GM23338 (cell line): ENCODE measurements at regions not wholly inside any gene's neighbourhood (a gene's known extent, or its start where the extent isn't known, plus 50 kb on each side); places are given as distances from the start of the nearest gene placed in this dataset.

Experiments used
- ATAC-seq: fragments of 200-7000 bp; cut with Tn5 transposase; 3 replicates; pipeline ENCODE4 v1.9.1; 2020
- DNase-seq: peaks from one replicate; pipeline ENCODE4 v3.0.0-alpha.2; 2015; ENCODE audit warnings: low spot score
- H2AFZ ChIP-seq: fragments of 200-600 bp; sonication (generic); 2 replicates; pipeline ENCODE4 v1.8.0; 2016; ENCODE audit warnings: antibody characterized with exemption, mild to moderate bottlenecking, moderate library complexity
- H3F3A ChIP-seq: fragments of 200-600 bp; sonication (generic); replicated peaks from 2 replicates; pipeline ENCODE4 v1.8.0; 2017; ENCODE audit warnings: antibody characterized with exemption, mixed run types, low read depth
- H3K27ac ChIP-seq: fragments of 200-600 bp; sonication (generic); 2 replicates; pipeline ENCODE4 v1.6.1; 2016; ENCODE audit warnings: low read depth
- H3K27me3 ChIP-seq: fragments of 200-600 bp; sonication (generic); 2 replicates; pipeline ENCODE4 v1.8.0; 2016; ENCODE audit warnings: mild to moderate bottlenecking, mixed run types, moderate library complexity; ENCODE audit not compliant: insufficient read depth
- H3K36me3 ChIP-seq: fragments of 200-600 bp; sonication (generic); 2 replicates; pipeline ENCODE4 v1.8.0; 2016; ENCODE audit warnings: mild to moderate bottlenecking; ENCODE audit not compliant: insufficient read depth
- H3K4me1 ChIP-seq: fragments of 200-600 bp; sonication (generic); 2 replicates; pipeline ENCODE4 v1.8.0; 2016; ENCODE audit warnings: mild to moderate bottlenecking, moderate library complexity; ENCODE audit not compliant: insufficient read depth
- H3K4me2 ChIP-seq: fragments of 200-600 bp; sonication (generic); 2 replicates; pipeline ENCODE4 v1.7.1; 2017; ENCODE audit warnings: mixed run types
- H3K4me3 ChIP-seq: fragments of 200-600 bp; sonication (generic); 2 replicates; pipeline ENCODE4 v1.6.1; 2016; ENCODE audit warnings: mixed run types
- H3K79me2 ChIP-seq: fragments of 200-600 bp; sonication (generic); replicated peaks from 2 replicates; pipeline ENCODE4 v1.8.0; 2017; ENCODE audit warnings: mild to moderate bottlenecking; ENCODE audit not compliant: insufficient read depth
- H3K9me2 ChIP-seq: fragments of 200-600 bp; sonication (generic); 2 replicates; pipeline ENCODE4 v1.8.0; 2017; ENCODE audit not compliant: insufficient read depth
- H4K20me1 ChIP-seq: fragments of 200-600 bp; sonication (generic); replicated peaks from 2 replicates; pipeline ENCODE4 v1.8.0; 2017; ENCODE audit warnings: mild to moderate bottlenecking; ENCODE audit not compliant: insufficient read depth
- H3K27ac Mint-ChIP-seq: 2 replicates; pipeline ENCODE4 v1.8.0; 2020; ENCODE audit warnings: inconsistent platforms, mild to moderate bottlenecking, moderate library complexity, mixed read lengths
- H3K27me3 Mint-ChIP-seq: 3 replicates; pipeline ENCODE4 v1.8.0; 2022; ENCODE audit warnings: low read depth, mild to moderate bottlenecking, moderate library complexity, mixed read lengths, inconsistent platforms; ENCODE audit not compliant: insufficient read depth, poor library complexity
- H3K36me3 Mint-ChIP-seq: 3 replicates; pipeline ENCODE4 v1.8.0; 2021; ENCODE audit warnings: low read depth, mild to moderate bottlenecking, inconsistent platforms, moderate library complexity, mixed read lengths
- H3K4me1 Mint-ChIP-seq: 3 replicates; pipeline ENCODE4 v1.8.0; 2020; ENCODE audit warnings: mild to moderate bottlenecking, inconsistent platforms, mixed read lengths
- H3K4me3 Mint-ChIP-seq: 3 replicates; pipeline ENCODE4 v1.8.0; 2021; ENCODE audit warnings: moderate library complexity, mild to moderate bottlenecking, inconsistent platforms, mixed read lengths
- H3K9me3 Mint-ChIP-seq: 3 replicates; pipeline ENCODE4 v1.8.0; 2020; ENCODE audit warnings: moderate library complexity, mild to moderate bottlenecking, inconsistent platforms, mixed read lengths
- CREB1 ChIP-seq: fragments of 250-450 bp; sonication (Bioruptor Pico); IDR thresholded peaks from 2 replicates; pipeline ENCODE4 v1.5.0; 2020; ENCODE audit warnings: low read depth, mild to moderate bottlenecking, moderate library complexity
- ETS1 ChIP-seq: IDR thresholded peaks from 2 replicates; pipeline ENCODE4 v1.6.1; 2016; ENCODE audit warnings: antibody characterized with exemption
- EZH2 ChIP-seq: fragments of 200-600 bp; sonication (generic); IDR thresholded peaks from one replicate; pipeline ENCODE4 v1.8.0; 2017; ENCODE audit warnings: antibody characterized with exemption, mild to moderate bottlenecking, low read depth; ENCODE audit not compliant: unreplicated experiment
- EZH2phosphoT487 ChIP-seq: fragments of 200-600 bp; sonication (generic); IDR thresholded peaks from one replicate; pipeline ENCODE4 v1.8.1; 2018; ENCODE audit warnings: antibody characterized with exemption; ENCODE audit not compliant: unreplicated experiment
- NANOG ChIP-seq: IDR thresholded peaks from 2 replicates; pipeline ENCODE4 v1.6.1; 2016; ENCODE audit warnings: antibody characterized with exemption, borderline replicate concordance
- POLR2AphosphoS5 ChIP-seq: IDR thresholded peaks from 2 replicates; pipeline ENCODE4 v1.6.1; 2016; ENCODE audit warnings: antibody characterized with exemption, low read depth
- STAT1 ChIP-seq: IDR thresholded peaks from one replicate; pipeline ENCODE4 v1.6.1; 2016; ENCODE audit warnings: antibody characterized with exemption; ENCODE audit not compliant: unreplicated experiment
- ZNF331 ChIP-seq: fragments of 250-450 bp; sonication (Bioruptor Pico); IDR thresholded peaks from 2 replicates; pipeline ENCODE4 v1.5.0; 2020; ENCODE audit warnings: low read depth, mild to moderate bottlenecking, moderate library complexity
- ZNF462 ChIP-seq: fragments of 250-450 bp; sonication (Bioruptor Pico); IDR thresholded peaks from 2 replicates; pipeline ENCODE4 v1.5.0; 2020; ENCODE audit warnings: mild to moderate bottlenecking, moderate library complexity
- TF ChIP-seq, protein P1 (sequence below): IDR thresholded peaks from one replicate; pipeline ENCODE4 v1.6.1; 2018; ENCODE audit warnings: antibody characterized with exemption; ENCODE audit not compliant: unreplicated experiment

- no peak overlapping the region for H3K27ac ChIP-seq
Observed at GRCh38 chr2:221166292-221166691, 405.8 kb downstream of the EPHA4 start.

GRCh38 chr2:221167561-221167960 lies 404.5 kb downstream of the EPHA4 start:
- H3K27me3 ChIP-seq, result no peaks in the 10 kb centered on the region
- H3K36me3 ChIP-seq, result no peaks in the 10 kb centered on the region
- Mint-ChIP-seq H3K36me3 (no peaks in the 10 kb centered on the region), H3K4me3 (no peak overlapping the region), H3K27me3 (no peaks in the 10 kb centered on the region), H3K9me3 (no peaks in the 10 kb centered on the region), H3K4me1 (peaks cover 7% of the 10 kb centered on the region; the same call in 2 of the 3 replicates), H3K27ac (no peak overlapping the region)
- H3K9me2 ChIP-seq, result peaks cover 10% of the 10 kb centered on the region; the same call in 1 of the 2 replicates
- H3K4me2 ChIP-seq, result no peak overlapping the region
- H2AFZ ChIP-seq, result no peak overlapping the region
- no peak for ATAC-seq
- H3K79me2 ChIP-seq, result no peaks in the 10 kb centered on the region
- no peak for DNase-seq
- H4K20me1 ChIP-seq, result no peaks in the 10 kb centered on the region
- H3K4me3 ChIP-seq, result no peak overlapping the region
- no peak overlapping the region for H3K27ac ChIP-seq
- H3K4me1 ChIP-seq, result no peaks in the 10 kb centered on the region
- no peaks in the 10 kb centered on the region for H3F3A ChIP-seq
- no peak for TF ChIP-seq ZNF462
- TF ChIP-seq CREB1 (CRISPR knock-in tag), result no peak
- no peak for TF ChIP-seq EZH2phosphoT487
- TF ChIP-seq ETS1, result no peak
- no peak for TF ChIP-seq EZH2
- no peak for TF ChIP-seq NANOG

More at GRCh38 chr2:221166292-221166691, 405.8 kb downstream of the EPHA4 start:
- H3K27ac Mint-ChIP-seq, result no peak overlapping the region
- no peaks in the 10 kb centered on the region for H3F3A ChIP-seq
- H2AFZ ChIP-seq, result no peak overlapping the region
- DNase-seq (no peak), ATAC-seq (no peak)
- H3K4me2 ChIP-seq, result no peak overlapping the region
- no peak overlapping the region for H3K4me3 ChIP-seq
- H3K27me3 ChIP-seq, result no peaks in the 10 kb centered on the region
- no peaks in the 10 kb centered on the region for H4K20me1 ChIP-seq
- no peak for TF ChIP-seq STAT1
- no peak for TF ChIP-seq ZNF331
- TF ChIP-seq, protein P1, sequence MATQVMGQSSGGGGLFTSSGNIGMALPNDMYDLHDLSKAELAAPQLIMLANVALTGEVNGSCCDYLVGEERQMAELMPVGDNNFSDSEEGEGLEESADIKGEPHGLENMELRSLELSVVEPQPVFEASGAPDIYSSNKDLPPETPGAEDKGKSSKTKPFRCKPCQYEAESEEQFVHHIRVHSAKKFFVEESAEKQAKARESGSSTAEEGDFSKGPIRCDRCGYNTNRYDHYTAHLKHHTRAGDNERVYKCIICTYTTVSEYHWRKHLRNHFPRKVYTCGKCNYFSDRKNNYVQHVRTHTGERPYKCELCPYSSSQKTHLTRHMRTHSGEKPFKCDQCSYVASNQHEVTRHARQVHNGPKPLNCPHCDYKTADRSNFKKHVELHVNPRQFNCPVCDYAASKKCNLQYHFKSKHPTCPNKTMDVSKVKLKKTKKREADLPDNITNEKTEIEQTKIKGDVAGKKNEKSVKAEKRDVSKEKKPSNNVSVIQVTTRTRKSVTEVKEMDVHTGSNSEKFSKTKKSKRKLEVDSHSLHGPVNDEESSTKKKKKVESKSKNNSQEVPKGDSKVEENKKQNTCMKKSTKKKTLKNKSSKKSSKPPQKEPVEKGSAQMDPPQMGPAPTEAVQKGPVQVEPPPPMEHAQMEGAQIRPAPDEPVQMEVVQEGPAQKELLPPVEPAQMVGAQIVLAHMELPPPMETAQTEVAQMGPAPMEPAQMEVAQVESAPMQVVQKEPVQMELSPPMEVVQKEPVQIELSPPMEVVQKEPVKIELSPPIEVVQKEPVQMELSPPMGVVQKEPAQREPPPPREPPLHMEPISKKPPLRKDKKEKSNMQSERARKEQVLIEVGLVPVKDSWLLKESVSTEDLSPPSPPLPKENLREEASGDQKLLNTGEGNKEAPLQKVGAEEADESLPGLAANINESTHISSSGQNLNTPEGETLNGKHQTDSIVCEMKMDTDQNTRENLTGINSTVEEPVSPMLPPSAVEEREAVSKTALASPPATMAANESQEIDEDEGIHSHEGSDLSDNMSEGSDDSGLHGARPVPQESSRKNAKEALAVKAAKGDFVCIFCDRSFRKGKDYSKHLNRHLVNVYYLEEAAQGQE, result no peak
- TF ChIP-seq EZH2phosphoT487, result no peak
- TF ChIP-seq EZH2, result no peak
- TF ChIP-seq POLR2AphosphoS5, result no peak
- no peaks in the 10 kb centered on the region for H3K36me3 ChIP-seq
- no peaks in the 10 kb centered on the region for H3K9me3 Mint-ChIP-seq
- H3K4me3 Mint-ChIP-seq, result no peak overlapping the region
- H3K27me3 Mint-ChIP-seq, result no peaks in the 10 kb centered on the region
- H3K79me2 ChIP-seq, result no peaks in the 10 kb centered on the region
- H3K36me3 Mint-ChIP-seq, result no peaks in the 10 kb centered on the region
- H3K4me1 ChIP-seq, result no peaks in the 10 kb centered on the region
- peaks cover 11% of the 10 kb centered on the region; the same call in 2 of the 3 replicates for H3K4me1 Mint-ChIP-seq
- H3K9me2 ChIP-seq, result peaks cover 10% of the 10 kb centered on the region; the same call in 1 of the 2 replicates
